GM12874 (cell line): ENCODE measurements at regions not wholly inside any gene's neighbourhood (a gene's known extent, or its start where the extent isn't known, plus 50 kb on each side); places are given as distances from the start of the nearest gene placed in this dataset.

Source experiments
- TF ChIP-seq, protein P1 (sequence below): IDR thresholded peaks from 2 replicates; pipeline ENCODE4 v1.5.1; 2011; ENCODE audit warnings: low read depth, mild to moderate bottlenecking, control low read depth, low read length, moderate library complexity; ENCODE audit not compliant: insufficient read depth

DNA sequence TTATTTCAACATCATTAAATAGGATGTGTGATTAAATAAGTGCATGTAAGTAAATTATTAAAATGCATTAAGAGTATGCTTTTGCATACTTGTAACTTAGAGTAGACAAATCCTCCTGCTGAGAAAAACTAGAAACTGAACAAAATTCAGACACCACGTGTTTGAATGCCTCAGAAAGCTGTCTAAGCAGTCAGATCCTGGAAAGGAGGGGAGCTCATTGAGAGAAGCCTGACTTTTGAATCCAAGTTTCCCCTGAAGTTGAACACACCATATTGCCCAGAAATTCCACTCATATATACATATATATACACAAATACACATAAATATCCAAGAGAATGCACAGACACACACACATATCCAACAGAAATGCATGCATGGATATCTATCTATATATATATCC lies 190.0 kb upstream of the BMP2 start:
- TF ChIP-seq, protein P1, sequence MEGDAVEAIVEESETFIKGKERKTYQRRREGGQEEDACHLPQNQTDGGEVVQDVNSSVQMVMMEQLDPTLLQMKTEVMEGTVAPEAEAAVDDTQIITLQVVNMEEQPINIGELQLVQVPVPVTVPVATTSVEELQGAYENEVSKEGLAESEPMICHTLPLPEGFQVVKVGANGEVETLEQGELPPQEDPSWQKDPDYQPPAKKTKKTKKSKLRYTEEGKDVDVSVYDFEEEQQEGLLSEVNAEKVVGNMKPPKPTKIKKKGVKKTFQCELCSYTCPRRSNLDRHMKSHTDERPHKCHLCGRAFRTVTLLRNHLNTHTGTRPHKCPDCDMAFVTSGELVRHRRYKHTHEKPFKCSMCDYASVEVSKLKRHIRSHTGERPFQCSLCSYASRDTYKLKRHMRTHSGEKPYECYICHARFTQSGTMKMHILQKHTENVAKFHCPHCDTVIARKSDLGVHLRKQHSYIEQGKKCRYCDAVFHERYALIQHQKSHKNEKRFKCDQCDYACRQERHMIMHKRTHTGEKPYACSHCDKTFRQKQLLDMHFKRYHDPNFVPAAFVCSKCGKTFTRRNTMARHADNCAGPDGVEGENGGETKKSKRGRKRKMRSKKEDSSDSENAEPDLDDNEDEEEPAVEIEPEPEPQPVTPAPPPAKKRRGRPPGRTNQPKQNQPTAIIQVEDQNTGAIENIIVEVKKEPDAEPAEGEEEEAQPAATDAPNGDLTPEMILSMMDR: no peak

DNA sequence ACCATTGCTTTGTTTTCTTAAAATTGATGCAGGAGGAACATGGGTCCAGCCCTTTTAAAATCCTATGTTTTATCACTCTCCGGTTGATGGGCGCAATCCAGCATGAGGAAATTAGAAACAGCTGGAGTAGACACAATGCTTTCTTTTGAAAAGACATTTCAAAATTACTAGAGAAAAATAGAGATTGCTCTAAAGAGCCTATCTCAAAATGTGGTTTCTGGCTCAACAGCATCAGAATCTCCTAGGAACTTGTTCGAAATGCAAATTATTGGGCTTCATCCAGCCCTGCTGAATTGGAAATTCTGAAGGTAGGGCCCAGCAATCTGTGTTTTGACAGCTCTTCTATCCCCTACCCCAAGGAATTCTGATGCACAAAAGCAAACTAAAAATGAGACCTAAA lies 190.8 kb upstream of the BMP2 start:
- TF ChIP-seq, protein P1: no peak

DNA sequence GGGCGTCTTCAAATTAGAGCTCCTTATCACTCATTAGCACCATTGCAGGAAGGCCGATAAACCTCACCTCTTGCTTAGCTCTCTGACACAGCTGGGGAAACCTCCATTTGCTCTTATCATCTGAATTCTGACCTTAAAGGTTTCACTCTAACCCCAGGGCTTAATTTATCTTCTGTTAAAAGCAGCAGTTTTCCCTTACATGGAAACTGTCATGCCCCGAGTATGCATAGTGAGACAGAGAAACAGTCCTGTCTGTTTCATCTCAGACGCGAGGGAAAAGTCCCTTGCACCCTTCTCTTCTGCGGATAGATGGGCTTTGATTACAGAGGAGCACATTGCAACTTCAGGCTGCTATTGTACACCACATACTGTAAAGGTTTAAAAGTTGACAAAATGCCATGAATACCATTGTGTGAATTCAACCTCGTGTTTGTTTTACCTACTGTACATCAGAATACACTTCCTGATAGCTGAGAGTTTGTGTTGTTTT lies 191.5 kb upstream of the BMP2 start:
- TF ChIP-seq, protein P1: no peak

DNA sequence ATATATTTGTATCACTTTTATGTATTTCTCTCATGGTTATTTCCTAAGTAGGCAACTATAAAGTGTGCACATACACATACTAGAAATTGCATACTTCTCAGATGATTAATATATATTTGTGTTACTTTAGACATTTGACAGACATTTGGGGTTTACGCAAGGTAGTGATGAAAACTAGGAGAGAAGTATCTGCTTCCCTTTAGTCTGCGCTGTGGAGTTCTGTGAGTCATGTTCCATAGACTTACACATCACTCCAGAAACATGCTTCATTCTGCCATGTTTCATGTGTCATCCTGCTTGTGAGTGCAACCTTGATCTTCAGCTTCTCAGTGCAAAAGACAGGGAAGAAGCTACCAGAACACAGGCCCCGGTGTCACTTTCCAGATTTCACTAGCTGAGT lies 200.7 kb upstream of the BMP2 start:
- TF ChIP-seq, protein P1: no peak

DNA sequence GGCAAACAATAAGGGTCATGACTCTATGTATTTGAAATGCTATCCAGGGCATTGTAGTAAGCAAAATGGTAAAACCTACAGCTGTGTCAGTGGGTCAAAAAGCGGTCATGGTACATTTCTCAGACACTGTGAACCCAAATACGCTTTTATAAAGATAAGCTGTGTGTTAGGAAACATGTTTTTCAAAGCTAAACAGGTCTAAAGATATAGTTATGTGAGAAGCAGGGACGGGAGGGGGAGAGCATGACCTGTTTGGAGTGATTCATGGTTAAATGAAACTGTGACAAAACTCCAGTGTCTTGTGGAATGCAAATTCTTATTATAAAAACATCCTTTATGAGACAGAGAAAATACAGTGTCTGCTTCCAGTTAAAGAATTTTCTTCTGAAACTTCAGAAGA lies 205.4 kb upstream of the BMP2 start:
- TF ChIP-seq, protein P1: no peak

DNA sequence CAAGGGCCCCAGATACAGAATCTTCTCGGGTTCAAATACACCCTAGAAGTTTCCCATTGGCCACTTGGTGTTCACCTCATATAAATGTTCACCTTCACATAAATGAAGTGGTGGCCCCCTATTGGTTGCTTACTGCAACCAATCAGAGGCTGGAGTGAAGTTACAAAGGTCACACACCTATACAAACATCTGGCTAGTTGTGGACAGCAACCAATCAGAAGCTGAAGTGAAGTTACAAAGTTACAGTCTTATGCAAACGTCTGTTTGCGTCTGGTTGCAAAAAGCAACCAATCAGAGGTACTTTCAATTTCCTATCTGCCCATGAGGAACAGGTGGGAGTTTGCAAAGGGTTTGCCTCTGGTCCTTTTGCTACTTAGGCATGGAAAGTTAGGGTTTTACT lies 206.5 kb upstream of the BMP2 start:
- TF ChIP-seq, protein P1: no peak

DNA sequence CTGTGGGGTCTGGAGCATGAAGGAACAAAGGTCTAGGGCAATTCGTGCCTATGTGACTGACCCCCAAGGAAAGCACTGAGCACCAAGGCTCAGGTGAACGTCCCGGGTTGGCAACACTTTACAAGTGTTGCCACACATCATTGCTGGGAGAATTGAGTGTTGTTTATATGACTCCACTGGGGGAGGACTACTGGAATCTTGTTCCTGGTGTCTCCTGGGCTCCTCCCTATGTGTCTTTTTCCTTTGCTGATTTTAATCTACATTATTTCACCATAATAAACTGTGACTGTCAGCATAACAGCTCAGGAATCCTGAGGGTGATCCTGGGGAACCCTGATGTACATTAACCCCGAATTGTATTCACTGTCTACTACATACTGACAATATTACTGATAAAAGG lies 207.7 kb upstream of the BMP2 start:
- TF ChIP-seq, protein P1: no peak

DNA sequence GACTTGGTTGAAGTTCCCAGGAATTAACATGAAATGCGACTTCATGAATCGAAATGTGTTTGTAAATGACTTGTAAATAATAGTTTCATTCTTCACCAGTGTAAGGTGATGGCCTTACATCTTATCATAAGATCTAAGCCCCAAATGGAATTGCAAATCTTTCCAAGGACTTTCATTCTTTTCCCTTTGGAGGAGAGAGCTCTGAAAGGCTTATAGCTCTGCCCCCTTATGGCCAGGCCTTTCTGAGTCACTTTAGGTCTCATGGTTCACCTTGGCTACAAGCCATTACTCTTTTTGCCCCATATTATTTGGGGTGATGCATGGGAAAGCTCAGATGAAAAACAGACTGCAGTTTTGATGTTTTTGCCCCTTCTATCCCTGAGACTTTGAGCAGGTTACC lies 209.1 kb upstream of the BMP2 start:
- TF ChIP-seq, protein P1: no peak
